ENCODE measurements at regions not wholly inside any gene's neighbourhood (a gene's known extent, or its start where the extent isn't known, plus 50 kb on each side); places are given as distances from the start of the nearest gene placed in this dataset.

- Histone ChIP-seq H3K9me3 (ENCODE audit: control insufficient read depth, insufficient read depth, low read length) (no peaks in the 10 kb centered on the region), H3K27ac (ENCODE audit: low read depth, low read length) (no peak overlapping the region), H3K36me3 (ENCODE audit: control insufficient read depth, insufficient read depth, low read length) (no peaks in the 10 kb centered on the region), H3K27me3 (ENCODE audit: control insufficient read depth, insufficient read depth, low read length) (no peaks in the 10 kb centered on the region), H3K4me3 (ENCODE audit: low read depth, low read length) (no peak overlapping the region), H3K4me1 (ENCODE audit: control insufficient read depth, insufficient read depth, low read length) (no peaks in the 10 kb centered on the region)
- WGBS (ENCODE audit: insufficient coverage) = no CpG with 5 or more reads among the region's 1 CpG
- DNase-seq (ENCODE audit: low read depth in 4 of 6, low spot score in 6 of 6) = no peak
These were observed 1159.7 kb upstream of the PCDH7 start for GRCh38 chr4:29560452-29560851.

GRCh38 chr4:29565256-29565655 is 1154.9 kb upstream of the PCDH7 start:
- Histone ChIP-seq H3K36me3 (ENCODE audit: control insufficient read depth, insufficient read depth, low read length) (no peaks in the 10 kb centered on the region), H3K27me3 (ENCODE audit: control insufficient read depth, insufficient read depth, low read length) (no peaks in the 10 kb centered on the region), H3K9me3 (ENCODE audit: control insufficient read depth, insufficient read depth, low read length) (no peaks in the 10 kb centered on the region), H3K4me1 (ENCODE audit: control insufficient read depth, insufficient read depth, low read length) (no peaks in the 10 kb centered on the region), H3K4me3 (ENCODE audit: low read depth, low read length) (no peak overlapping the region), H3K27ac (ENCODE audit: low read depth, low read length) (no peak overlapping the region)
- no CpG with 5 or more reads among the region's 2 CpGs for WGBS (ENCODE audit: insufficient coverage)
- DNase-seq (ENCODE audit: low read depth in 4 of 6, low spot score in 6 of 6) = no peak

DNA sequence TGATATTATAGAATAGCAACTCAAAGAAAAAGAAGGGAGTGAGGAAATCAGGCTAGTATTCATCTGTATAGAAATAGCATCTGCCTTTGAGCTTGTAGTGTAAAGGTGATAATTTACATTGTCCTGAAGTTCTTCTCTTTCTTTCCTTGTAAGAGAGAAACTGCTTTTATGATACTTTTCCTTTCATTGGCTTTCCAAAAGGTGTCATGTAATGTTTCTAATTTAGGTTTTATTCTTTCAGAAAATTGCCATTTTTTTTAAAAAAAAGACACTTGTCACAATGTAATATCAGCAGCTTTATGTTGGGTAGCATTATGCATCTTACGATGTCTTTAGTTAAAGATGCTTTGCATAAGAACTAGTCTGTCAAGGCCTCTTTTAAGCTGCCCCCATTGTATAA is 1153.8 kb upstream of the PCDH7 start:
- no CpG with 5 or more reads among the region's 1 CpG for WGBS (ENCODE audit: insufficient coverage)
- Histone ChIP-seq H3K36me3 (ENCODE audit: control insufficient read depth, insufficient read depth, low read length) (no peaks in the 10 kb centered on the region), H3K9me3 (ENCODE audit: control insufficient read depth, insufficient read depth, low read length) (no peaks in the 10 kb centered on the region), H3K4me1 (ENCODE audit: control insufficient read depth, insufficient read depth, low read length) (no peaks in the 10 kb centered on the region), H3K27ac (ENCODE audit: low read depth, low read length) (no peak overlapping the region), H3K4me3 (ENCODE audit: low read depth, low read length) (no peak overlapping the region), H3K27me3 (ENCODE audit: control insufficient read depth, insufficient read depth, low read length) (no peaks in the 10 kb centered on the region)
- no peak for DNase-seq (ENCODE audit: low read depth in 4 of 6, low spot score in 6 of 6)

DNA sequence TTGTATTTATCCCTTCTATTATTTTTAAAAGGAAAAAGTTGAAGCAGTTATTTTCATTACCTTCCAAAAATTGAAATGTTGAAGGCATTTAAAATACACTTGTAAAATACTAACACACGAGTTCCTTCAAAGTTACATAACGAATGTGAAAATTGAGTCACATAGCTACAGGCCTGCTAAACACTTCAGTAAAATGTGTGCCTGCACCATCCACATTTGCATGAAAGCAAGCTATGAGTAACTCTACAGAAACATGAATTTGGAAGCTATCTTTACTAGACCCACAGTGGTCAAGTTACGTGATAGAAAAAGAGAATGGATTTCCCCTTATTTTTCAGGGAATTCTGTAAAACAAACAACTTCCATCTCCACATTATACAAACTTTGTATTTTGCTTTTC is 1148.8 kb upstream of the PCDH7 start:
- Histone ChIP-seq H3K4me1 (ENCODE audit: control insufficient read depth, insufficient read depth, low read length) (no peaks in the 10 kb centered on the region), H3K36me3 (ENCODE audit: control insufficient read depth, insufficient read depth, low read length) (no peaks in the 10 kb centered on the region), H3K9me3 (ENCODE audit: control insufficient read depth, insufficient read depth, low read length) (no peaks in the 10 kb centered on the region), H3K27ac (ENCODE audit: low read depth, low read length) (no peak overlapping the region), H3K27me3 (ENCODE audit: control insufficient read depth, insufficient read depth, low read length) (no peaks in the 10 kb centered on the region), H3K4me3 (ENCODE audit: low read depth, low read length) (no peak overlapping the region)
- no peak for DNase-seq (ENCODE audit: low read depth in 4 of 6, low spot score in 6 of 6)
- no CpG with 5 or more reads among the region's 3 CpGs for WGBS (ENCODE audit: insufficient coverage)

DNA sequence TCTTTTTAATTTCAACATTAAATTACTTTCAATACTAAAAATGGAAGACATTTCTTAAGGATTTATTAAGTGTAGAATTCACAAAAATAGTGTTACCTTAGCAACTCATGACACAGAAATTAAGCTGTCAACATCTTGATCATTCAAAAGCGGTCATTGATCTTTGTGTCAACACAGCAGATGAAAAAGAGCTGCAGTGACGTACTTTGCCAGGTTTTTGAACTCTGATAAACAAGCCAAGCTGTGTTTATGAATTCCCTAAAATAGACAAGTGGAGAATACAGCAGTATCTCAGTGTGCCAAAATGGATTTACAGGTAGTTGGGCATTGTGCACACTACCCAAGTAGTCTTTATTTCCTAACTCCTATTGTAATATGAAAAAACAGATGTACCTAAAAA is 1141.8 kb upstream of the PCDH7 start:
- Histone ChIP-seq H3K36me3 (ENCODE audit: control insufficient read depth, insufficient read depth, low read length) (no peaks in the 10 kb centered on the region), H3K27me3 (ENCODE audit: control insufficient read depth, insufficient read depth, low read length) (no peaks in the 10 kb centered on the region), H3K4me1 (ENCODE audit: control insufficient read depth, insufficient read depth, low read length) (no peaks in the 10 kb centered on the region), H3K27ac (ENCODE audit: low read depth, low read length) (no peak overlapping the region), H3K4me3 (ENCODE audit: low read depth, low read length) (no peak overlapping the region), H3K9me3 (ENCODE audit: control insufficient read depth, insufficient read depth, low read length) (no peaks in the 10 kb centered on the region)
- DNase-seq (ENCODE audit: low read depth in 4 of 6, low spot score in 6 of 6) = peak in 1 of 6 donors; percentile 15
- 72% methylated on average over 2 of the region's 2 CpGs for WGBS (ENCODE audit: insufficient coverage)

GRCh38 chr4:29581457-29581856 is 1138.7 kb upstream of the PCDH7 start:
- Histone ChIP-seq H3K4me3 (ENCODE audit: low read depth, low read length) (no peak overlapping the region), H3K27me3 (ENCODE audit: control insufficient read depth, insufficient read depth, low read length) (no peaks in the 10 kb centered on the region), H3K4me1 (ENCODE audit: control insufficient read depth, insufficient read depth, low read length) (no peaks in the 10 kb centered on the region), H3K9me3 (ENCODE audit: control insufficient read depth, insufficient read depth, low read length) (no peaks in the 10 kb centered on the region), H3K36me3 (ENCODE audit: control insufficient read depth, insufficient read depth, low read length) (no peaks in the 10 kb centered on the region), H3K27ac (ENCODE audit: low read depth, low read length) (no peak overlapping the region)
- WGBS (ENCODE audit: insufficient coverage) = 43% methylated on average over 1 of the region's 2 CpGs
- DNase-seq (ENCODE audit: low read depth in 4 of 6, low spot score in 6 of 6) = peak in 5 of 6 donors; percentile 27 to 80 (median 42)

GRCh38 chr4:29588617-29589016 is 1131.6 kb upstream of the PCDH7 start:
- H3K27ac ChIP-seq (ENCODE audit: low read depth, low read length) = no peak overlapping the region
- H3K27me3 ChIP-seq (ENCODE audit: control insufficient read depth, insufficient read depth, low read length) = no peaks in the 10 kb centered on the region
- H3K4me1 ChIP-seq (ENCODE audit: control insufficient read depth, insufficient read depth, low read length) = no peaks in the 10 kb centered on the region
- H3K36me3 ChIP-seq (ENCODE audit: control insufficient read depth, insufficient read depth, low read length) = no peaks in the 10 kb centered on the region
- DNase-seq (ENCODE audit: low read depth in 4 of 6, low spot score in 6 of 6) = no peak
- WGBS (ENCODE audit: insufficient coverage) = no CpG with 5 or more reads among the region's 3 CpGs
- no peak overlapping the region for H3K4me3 ChIP-seq (ENCODE audit: low read depth, low read length)
- H3K9me3 ChIP-seq (ENCODE audit: control insufficient read depth, insufficient read depth, low read length) = no peaks in the 10 kb centered on the region

DNA sequence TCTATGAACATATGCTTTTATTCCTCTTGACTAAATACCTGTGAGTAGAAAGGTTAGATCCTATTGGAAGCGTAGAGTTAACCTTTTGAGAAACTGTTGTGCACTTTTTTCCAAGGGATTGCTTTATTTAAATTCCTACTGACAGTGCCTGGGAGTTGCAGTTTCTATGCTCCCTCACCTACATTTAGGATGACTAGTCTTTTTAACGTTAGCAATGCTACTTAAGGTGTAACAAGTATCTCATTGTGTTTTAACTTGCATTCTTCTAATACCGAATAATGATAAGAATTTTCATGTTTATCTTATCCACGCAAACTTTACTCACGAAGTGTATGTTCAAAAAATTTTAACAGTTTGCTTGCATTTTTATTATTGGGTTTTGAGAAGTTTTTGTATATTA is 1123.9 kb upstream of the PCDH7 start:
- no peaks in the 10 kb centered on the region for H3K27me3 ChIP-seq (ENCODE audit: control insufficient read depth, insufficient read depth, low read length)

GRCh38 chr4:29619168-29619567 is 1101.0 kb upstream of the PCDH7 start:
- no peaks in the 10 kb centered on the region for H3K27me3 ChIP-seq (ENCODE audit: control insufficient read depth, insufficient read depth, low read length)
- no peak for DNase-seq (ENCODE audit: low read depth in 4 of 6, low spot score in 6 of 6)
- no peaks in the 10 kb centered on the region for H3K9me3 ChIP-seq (ENCODE audit: control insufficient read depth, insufficient read depth, low read length)
- no peaks in the 10 kb centered on the region for H3K4me1 ChIP-seq (ENCODE audit: control insufficient read depth, insufficient read depth, low read length)
- H3K4me3 ChIP-seq (ENCODE audit: low read depth, low read length) = no peak overlapping the region
- H3K27ac ChIP-seq (ENCODE audit: low read depth, low read length) = no peak overlapping the region
- WGBS (ENCODE audit: insufficient coverage) = 100% methylated on average over 2 of the region's 2 CpGs
- no peaks in the 10 kb centered on the region for H3K36me3 ChIP-seq (ENCODE audit: control insufficient read depth, insufficient read depth, low read length)

More for the DNA sequence above, 1123.9 kb upstream of the PCDH7 start:
- H3K27ac ChIP-seq (ENCODE audit: low read depth, low read length) = no peak overlapping the region
- no peaks in the 10 kb centered on the region for H3K4me1 ChIP-seq (ENCODE audit: control insufficient read depth, insufficient read depth, low read length)
- DNase-seq (ENCODE audit: low read depth in 4 of 6, low spot score in 6 of 6) = no peak
- no peaks in the 10 kb centered on the region for H3K9me3 ChIP-seq (ENCODE audit: control insufficient read depth, insufficient read depth, low read length)
- WGBS (ENCODE audit: insufficient coverage) = no CpG with 5 or more reads among the region's 5 CpGs
- no peak overlapping the region for H3K4me3 ChIP-seq (ENCODE audit: low read depth, low read length)
- H3K36me3 ChIP-seq (ENCODE audit: control insufficient read depth, insufficient read depth, low read length) = no peaks in the 10 kb centered on the region

DNA sequence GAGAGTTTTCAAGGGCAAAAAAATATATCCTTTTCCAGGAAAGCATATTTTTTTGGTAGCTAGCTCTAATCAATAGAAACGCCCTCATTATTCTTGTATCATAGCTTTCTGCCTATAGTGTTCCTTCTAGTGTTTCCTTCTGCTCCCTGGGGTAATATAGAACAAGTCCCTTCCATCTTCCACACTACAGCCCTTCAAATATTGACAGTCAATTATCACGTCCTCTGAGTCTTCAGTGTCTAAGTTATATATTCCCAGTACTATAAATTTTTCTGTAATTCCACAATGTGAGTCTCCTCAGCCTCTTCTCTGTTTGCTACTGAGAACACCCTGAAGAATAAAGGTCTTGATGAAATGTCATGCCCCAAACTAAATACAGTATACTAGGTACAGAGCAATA is 1088.0 kb upstream of the PCDH7 start:
- Histone ChIP-seq H3K27ac (ENCODE audit: low read depth, low read length) (no peak overlapping the region), H3K27me3 (ENCODE audit: control insufficient read depth, insufficient read depth, low read length) (no peaks in the 10 kb centered on the region), H3K9me3 (ENCODE audit: control insufficient read depth, insufficient read depth, low read length) (no peaks in the 10 kb centered on the region), H3K36me3 (ENCODE audit: control insufficient read depth, insufficient read depth, low read length) (no peaks in the 10 kb centered on the region), H3K4me3 (ENCODE audit: low read depth, low read length) (no peak overlapping the region), H3K4me1 (ENCODE audit: control insufficient read depth, insufficient read depth, low read length) (no peaks in the 10 kb centered on the region)
- 0% methylated on average over 1 of the region's 2 CpGs for WGBS (ENCODE audit: insufficient coverage)
- no peak for DNase-seq (ENCODE audit: low read depth in 4 of 6, low spot score in 6 of 6)
